Upper lobe of left lung (tissue), 4 donors: ENCODE measurements at regions not wholly inside any gene's neighbourhood (a gene's known extent, or its start where the extent isn't known, plus 50 kb on each side); places are given as distances from the start of the nearest gene placed in this dataset.

Source experiments
- CTCF ChIP-seq, 6 experiments: fragments of 450-650 bp in 4 of 6; fragments of 200-600 bp in 2 of 6; sonication (generic) in 2 of 6; IDR thresholded peaks; one replicate each; pipeline ENCODE4 v1.5.1; 2016 to 2019; ENCODE audit warnings: antibody characterized with exemption in 6 of 6
- EP300 ChIP-seq, 4 donors: sonication (generic); formaldehyde crosslinking; IDR thresholded peaks; one replicate each; pipeline ENCODE4 v1.5.1; 2017; ENCODE audit warnings: antibody characterized with exemption in 4 of 4, control low read depth in 2 of 4
- POLR2A ChIP-seq, 4 donors: fragments of 450-650 bp; IDR thresholded peaks; one replicate each; pipeline ENCODE4 v1.5.1; 2016 to 2017; ENCODE audit warnings: antibody characterized with exemption in 4 of 4, mild to moderate bottlenecking in 2 of 4
- POLR2AphosphoS5 ChIP-seq, 2 donors: sonication (generic); formaldehyde crosslinking; IDR thresholded peaks; one replicate each; pipeline ENCODE4 v1.5.1; 2017; ENCODE audit warnings: antibody characterized with exemption in 2 of 2

- TF ChIP-seq CTCF (IDR thresholded peaks at IDR 0.05) (no peak), POLR2A (IDR thresholded peaks at IDR 0.05) (no peak), POLR2AphosphoS5 (IDR thresholded peaks at IDR 0.05) (no peak), EP300 (IDR thresholded peaks at IDR 0.05) (no peak)
These were observed 2173.5 kb upstream of the AGA start for GRCh38 chr4:179615704-179616103.
